Body of pancreas (tissue), 4 donors: ENCODE measurements at regions not wholly inside any gene's neighbourhood (a gene's known extent, or its start where the extent isn't known, plus 50 kb on each side); places are given as distances from the start of the nearest gene placed in this dataset.

ENCODE experiments used
- ATAC-seq: fragments of 150-250 bp; one replicate; pipeline ENCODE4 v1.9.1; 2016
- DNase-seq, 4 donors: peaks; one replicate each; pipeline ENCODE4 v3.0.0-alpha.2; 2019
- H3K27ac ChIP-seq, 4 donors: fragments of 200-600 bp; sonication (generic); 1 replicate in 3 of 4; 2 replicates in 1 of 4; pipeline versions ENCODE4 v1.5.1 to v1.6.1; 2016 to 2019; ENCODE audit warnings: mild to moderate bottlenecking in 1 of 4, mixed read lengths in 1 of 4, moderate library complexity in 1 of 4
- H3K27me3 ChIP-seq, 2 donors: fragments of 200-600 bp; sonication (generic); one replicate each; pipeline ENCODE4 v1.6.0; 2016; ENCODE audit warnings: mild to moderate bottlenecking in 1 of 2
- H3K36me3 ChIP-seq, 2 donors: fragments of 200-600 bp; sonication (generic); replicated peaks in 1 of 2; 2 replicates each; pipeline ENCODE4 v1.5.1; 2016; ENCODE audit warnings: low read depth in 2 of 2; ENCODE audit not compliant: insufficient read depth in 1 of 2
- H3K4me1 ChIP-seq: fragments of 200-600 bp; sonication (generic); one replicate; pipeline ENCODE4 v1.6.0; 2016
- H3K4me3 ChIP-seq, 2 donors: fragments of 200-600 bp; sonication (generic); 1 replicate in 1 of 2; 2 replicates in 1 of 2; pipeline ENCODE4 v1.5.1; 2016 to 2019
- H3K9me3 ChIP-seq, 3 donors: fragments of 200-600 bp; sonication (generic); 1 replicate in 2 of 3; 2 replicates in 1 of 3; pipeline ENCODE4 v1.5.1; 2016
- CTCF ChIP-seq, 7 experiments: fragments of 450-650 bp in 4 of 7; fragments of 200-600 bp in 3 of 7; sonication (generic) in 3 of 7; IDR thresholded peaks; one replicate each; pipeline ENCODE4 v1.5.1; 2016 to 2019; ENCODE audit warnings: antibody characterized with exemption in 7 of 7
- POLR2A ChIP-seq, 3 donors: fragments of 450-650 bp; IDR thresholded peaks; one replicate each; pipeline ENCODE4 v1.6.1; 2016; ENCODE audit warnings: antibody characterized with exemption in 3 of 3, mild to moderate bottlenecking in 2 of 3
- WGBS, 2 donors: methylation state at CpG; one replicate each; pipeline ENCODE4 v1.1.5; 2017; 5-methylcytosine and 5-hydroxymethylcytosine counted together
- intact Hi-C: fragments of 100-400 bp; cut with DNase I; formaldehyde crosslinking; loops from one replicate; pipeline ENCODE4 v1.15.1; 2023

GRCh38 chr9:4435197-4435596 is 55.1 kb upstream of the SLC1A1 start:
- intact Hi-C loops = no loop called here
- 78 to 87% methylated on average over 4 of the region's 4 CpGs for WGBS, 2 donors

DNA sequence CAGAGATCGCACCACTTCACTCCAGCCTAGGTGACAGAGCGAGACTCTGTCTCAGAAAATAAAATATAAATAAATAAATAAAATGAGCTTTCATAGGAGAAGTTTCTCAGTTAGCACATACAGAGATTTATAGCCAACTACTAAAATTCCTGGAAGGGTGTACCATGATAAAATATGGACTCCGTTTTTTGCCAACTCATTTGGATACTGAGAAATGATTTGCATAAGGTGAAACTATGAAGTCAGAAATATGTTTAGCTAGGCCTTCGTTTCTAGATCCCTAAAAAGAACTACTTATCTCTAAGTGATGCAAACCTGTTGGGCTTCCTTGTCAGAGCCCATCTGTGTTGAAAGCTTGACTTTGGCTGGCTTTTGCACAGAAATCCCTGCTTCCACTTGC is 56.9 kb upstream of the SLC1A1 start:
- 74 to 84% methylated on average over 4 of the region's 4 CpGs for WGBS, 2 donors
- intact Hi-C loops = no loop called here

More at GRCh38 chr9:4435197-4435596, 55.1 kb upstream of the SLC1A1 start:
- Histone ChIP-seq H3K27ac (no peak overlapping the region), H3K9me3 (no peaks in the 10 kb centered on the region), H3K27me3 (no peaks in the 10 kb centered on the region), H3K36me3 (no peaks in the 10 kb centered on the region), H3K4me3 (no peak overlapping the region), H3K4me1 (no peaks in the 10 kb centered on the region)
- ATAC-seq (no peak), DNase-seq (peak in 1 of 4 donors; percentile 5)
- TF ChIP-seq CTCF (IDR thresholded peaks at IDR 0.05) (no peak), POLR2A (IDR thresholded peaks at IDR 0.05) (no peak)

GRCh38 chr9:4430432-4431261 is 59.6 kb upstream of the SLC1A1 start:
- Histone ChIP-seq H3K4me1 (no peaks in the 10 kb centered on the region), H3K4me3 (no peak overlapping the region), H3K27me3 (no peaks in the 10 kb centered on the region), H3K9me3 (no peaks in the 10 kb centered on the region), H3K36me3 (no peaks in the 10 kb centered on the region), H3K27ac (no peak overlapping the region)
- TF ChIP-seq CTCF (IDR thresholded peaks at IDR 0.05) (no peak), POLR2A (IDR thresholded peaks at IDR 0.05) (no peak)
- WGBS, 2 donors = 62 to 71% methylated on average over 3 of the region's 3 CpGs
- intact Hi-C loops = no loop called here
- ATAC-seq (no peak), DNase-seq (no peak)

More for the DNA sequence above, 56.9 kb upstream of the SLC1A1 start:
- Histone ChIP-seq H3K36me3 (no peaks in the 10 kb centered on the region), H3K9me3 (no peaks in the 10 kb centered on the region), H3K27ac (no peak overlapping the region), H3K4me1 (no peaks in the 10 kb centered on the region), H3K27me3 (no peaks in the 10 kb centered on the region), H3K4me3 (no peak overlapping the region)
- ATAC-seq = no peak
- TF ChIP-seq POLR2A (IDR thresholded peaks at IDR 0.05) (no peak), CTCF (IDR thresholded peaks at IDR 0.05) (no peak)
- no peak for DNase-seq

GRCh38 chr9:4425319-4426045 is 64.8 kb upstream of the SLC1A1 start:
- DNase-seq (no peak), ATAC-seq (no peak)
- WGBS, 2 donors = 65 to 68% methylated on average over 4 of the region's 4 CpGs
- H3K36me3 ChIP-seq = no peaks in the 10 kb centered on the region
- no peaks in the 10 kb centered on the region for H3K4me1 ChIP-seq
- H3K27ac ChIP-seq = no peak overlapping the region
- H3K27me3 ChIP-seq = no peaks in the 10 kb centered on the region
- TF ChIP-seq CTCF (IDR thresholded peaks at IDR 0.05) = no peak
- no peak for TF ChIP-seq POLR2A (IDR thresholded peaks at IDR 0.05)
- H3K4me3 ChIP-seq = no peak overlapping the region
- intact Hi-C loops = no loop called here
- no peaks in the 10 kb centered on the region for H3K9me3 ChIP-seq
